ENCODE measurements at regions not wholly inside any gene's neighbourhood (a gene's known extent, or its start where the extent isn't known, plus 50 kb on each side); places are given as distances from the start of the nearest gene placed in this dataset.

GRCh38 chr3:94520364-94520763, 457.5 kb downstream of the NSUN3 start:
- no peak for TF ChIP-seq CTCF (IDR thresholded peaks at IDR 0.05)
- no peak for TF ChIP-seq POLR2A (IDR thresholded peaks at IDR 0.05)
